ENCODE measurements at regions not wholly inside any gene's neighbourhood (a gene's known extent, or its start where the extent isn't known, plus 50 kb on each side); places are given as distances from the start of the nearest gene placed in this dataset.

GRCh38 chr11:112769170-112769569 is 192.1 kb upstream of the NCAM1 start:
- Histone ChIP-seq H3K4me1 (ENCODE audit: control insufficient read depth, insufficient read depth, low read length, poor library complexity, severe bottlenecking) (no peaks in the 10 kb centered on the region), H3K9me3 (ENCODE audit: control insufficient read depth, low read length) (no peaks in the 10 kb centered on the region), H3K36me3 (ENCODE audit: control insufficient read depth, insufficient read depth, low read length) (no peaks in the 10 kb centered on the region), H3K27me3 (replicated peaks; ENCODE audit: control insufficient read depth, insufficient read depth, low read length, poor library complexity, severe bottlenecking) (no peaks in the 10 kb centered on the region), H3K4me3 (ENCODE audit: insufficient read depth, low read depth, low read length, poor library complexity, severe bottlenecking) (no peak overlapping the region), H3K27ac (ENCODE audit: insufficient read depth, low read length, poor library complexity, severe bottlenecking) (no peak overlapping the region)
- DNase-seq = no peak

- Histone ChIP-seq H3K4me1 (ENCODE audit: control insufficient read depth, insufficient read depth, low read length, poor library complexity, severe bottlenecking) (no peaks in the 10 kb centered on the region), H3K27me3 (replicated peaks; ENCODE audit: control insufficient read depth, insufficient read depth, low read length, poor library complexity, severe bottlenecking) (no peaks in the 10 kb centered on the region), H3K36me3 (ENCODE audit: control insufficient read depth, insufficient read depth, low read length) (no peaks in the 10 kb centered on the region), H3K4me3 (ENCODE audit: insufficient read depth, low read depth, low read length, poor library complexity, severe bottlenecking) (no peak overlapping the region), H3K9me3 (ENCODE audit: control insufficient read depth, low read length) (no peaks in the 10 kb centered on the region), H3K27ac (ENCODE audit: insufficient read depth, low read length, poor library complexity, severe bottlenecking) (no peak overlapping the region)
- DNase-seq = no peak
Measured at GRCh38 chr11:112769584-112769983, 191.6 kb upstream of the NCAM1 start.

GRCh38 chr11:112770033-112770432 is 191.2 kb upstream of the NCAM1 start:
- DNase-seq = no peak
- Histone ChIP-seq H3K27ac (ENCODE audit: insufficient read depth, low read length, poor library complexity, severe bottlenecking) (no peak overlapping the region), H3K4me1 (ENCODE audit: control insufficient read depth, insufficient read depth, low read length, poor library complexity, severe bottlenecking) (no peaks in the 10 kb centered on the region), H3K36me3 (ENCODE audit: control insufficient read depth, insufficient read depth, low read length) (no peaks in the 10 kb centered on the region), H3K9me3 (ENCODE audit: control insufficient read depth, low read length) (no peaks in the 10 kb centered on the region), H3K27me3 (replicated peaks; ENCODE audit: control insufficient read depth, insufficient read depth, low read length, poor library complexity, severe bottlenecking) (no peaks in the 10 kb centered on the region), H3K4me3 (ENCODE audit: insufficient read depth, low read depth, low read length, poor library complexity, severe bottlenecking) (no peak overlapping the region)

GRCh38 chr11:112770487-112770886 is 190.7 kb upstream of the NCAM1 start:
- DNase-seq = no peak
- Histone ChIP-seq H3K36me3 (ENCODE audit: control insufficient read depth, insufficient read depth, low read length) (no peaks in the 10 kb centered on the region), H3K4me3 (ENCODE audit: insufficient read depth, low read depth, low read length, poor library complexity, severe bottlenecking) (no peak overlapping the region), H3K9me3 (ENCODE audit: control insufficient read depth, low read length) (no peaks in the 10 kb centered on the region), H3K27me3 (replicated peaks; ENCODE audit: control insufficient read depth, insufficient read depth, low read length, poor library complexity, severe bottlenecking) (no peaks in the 10 kb centered on the region), H3K27ac (ENCODE audit: insufficient read depth, low read length, poor library complexity, severe bottlenecking) (no peak overlapping the region), H3K4me1 (ENCODE audit: control insufficient read depth, insufficient read depth, low read length, poor library complexity, severe bottlenecking) (no peaks in the 10 kb centered on the region)

- DNase-seq = no peak
- Histone ChIP-seq H3K4me1 (ENCODE audit: control insufficient read depth, insufficient read depth, low read length, poor library complexity, severe bottlenecking) (no peaks in the 10 kb centered on the region), H3K27ac (ENCODE audit: insufficient read depth, low read length, poor library complexity, severe bottlenecking) (no peak overlapping the region), H3K36me3 (ENCODE audit: control insufficient read depth, insufficient read depth, low read length) (no peaks in the 10 kb centered on the region), H3K4me3 (ENCODE audit: insufficient read depth, low read depth, low read length, poor library complexity, severe bottlenecking) (no peak overlapping the region), H3K27me3 (replicated peaks; ENCODE audit: control insufficient read depth, insufficient read depth, low read length, poor library complexity, severe bottlenecking) (no peaks in the 10 kb centered on the region), H3K9me3 (ENCODE audit: control insufficient read depth, low read length) (no peaks in the 10 kb centered on the region)
Measured at GRCh38 chr11:112771851-112772250, 189.4 kb upstream of the NCAM1 start.

- no peaks in the 10 kb centered on the region for H3K27me3 ChIP-seq (replicated peaks; ENCODE audit: control insufficient read depth, insufficient read depth, low read length, poor library complexity, severe bottlenecking)
- no peak overlapping the region for H3K27ac ChIP-seq (ENCODE audit: insufficient read depth, low read length, poor library complexity, severe bottlenecking)
- no peak overlapping the region for H3K4me3 ChIP-seq (ENCODE audit: insufficient read depth, low read depth, low read length, poor library complexity, severe bottlenecking)
- H3K9me3 ChIP-seq (ENCODE audit: control insufficient read depth, low read length) = no peaks in the 10 kb centered on the region
- no peaks in the 10 kb centered on the region for H3K4me1 ChIP-seq (ENCODE audit: control insufficient read depth, insufficient read depth, low read length, poor library complexity, severe bottlenecking)
- no peak for DNase-seq
- no peaks in the 10 kb centered on the region for H3K36me3 ChIP-seq (ENCODE audit: control insufficient read depth, insufficient read depth, low read length)
Measured at GRCh38 chr11:112773264-112773663, 188.0 kb upstream of the NCAM1 start.

- H3K9me3 ChIP-seq (ENCODE audit: control insufficient read depth, low read length) = no peaks in the 10 kb centered on the region
- H3K27ac ChIP-seq (ENCODE audit: insufficient read depth, low read length, poor library complexity, severe bottlenecking) = no peak overlapping the region
- H3K4me3 ChIP-seq (ENCODE audit: insufficient read depth, low read depth, low read length, poor library complexity, severe bottlenecking) = no peak overlapping the region
- H3K36me3 ChIP-seq (ENCODE audit: control insufficient read depth, insufficient read depth, low read length) = no peaks in the 10 kb centered on the region
- H3K4me1 ChIP-seq (ENCODE audit: control insufficient read depth, insufficient read depth, low read length, poor library complexity, severe bottlenecking) = no peaks in the 10 kb centered on the region
- no peaks in the 10 kb centered on the region for H3K27me3 ChIP-seq (replicated peaks; ENCODE audit: control insufficient read depth, insufficient read depth, low read length, poor library complexity, severe bottlenecking)
- no peak for DNase-seq
Measured at GRCh38 chr11:112776834-112777233, 184.4 kb upstream of the NCAM1 start.

- Histone ChIP-seq H3K36me3 (ENCODE audit: control insufficient read depth, insufficient read depth, low read length) (no peaks in the 10 kb centered on the region), H3K4me3 (ENCODE audit: insufficient read depth, low read depth, low read length, poor library complexity, severe bottlenecking) (no peak overlapping the region), H3K4me1 (ENCODE audit: control insufficient read depth, insufficient read depth, low read length, poor library complexity, severe bottlenecking) (no peaks in the 10 kb centered on the region), H3K27me3 (replicated peaks; ENCODE audit: control insufficient read depth, insufficient read depth, low read length, poor library complexity, severe bottlenecking) (no peaks in the 10 kb centered on the region), H3K27ac (ENCODE audit: insufficient read depth, low read length, poor library complexity, severe bottlenecking) (no peak overlapping the region), H3K9me3 (ENCODE audit: control insufficient read depth, low read length) (no peaks in the 10 kb centered on the region)
- no peak for DNase-seq
Measured at GRCh38 chr11:112777283-112777751, 183.9 kb upstream of the NCAM1 start.

- Histone ChIP-seq H3K4me1 (ENCODE audit: control insufficient read depth, insufficient read depth, low read length, poor library complexity, severe bottlenecking) (no peaks in the 10 kb centered on the region), H3K27ac (ENCODE audit: insufficient read depth, low read length, poor library complexity, severe bottlenecking) (no peak overlapping the region), H3K9me3 (ENCODE audit: control insufficient read depth, low read length) (no peaks in the 10 kb centered on the region), H3K27me3 (replicated peaks; ENCODE audit: control insufficient read depth, insufficient read depth, low read length, poor library complexity, severe bottlenecking) (no peaks in the 10 kb centered on the region), H3K36me3 (ENCODE audit: control insufficient read depth, insufficient read depth, low read length) (no peaks in the 10 kb centered on the region), H3K4me3 (ENCODE audit: insufficient read depth, low read depth, low read length, poor library complexity, severe bottlenecking) (no peak overlapping the region)
- DNase-seq = no peak
Measured at GRCh38 chr11:112778091-112778876, 182.9 kb upstream of the NCAM1 start.

GRCh38 chr11:112778877-112779266 is 182.3 kb upstream of the NCAM1 start:
- Histone ChIP-seq H3K4me3 (ENCODE audit: insufficient read depth, low read depth, low read length, poor library complexity, severe bottlenecking) (no peak overlapping the region), H3K9me3 (ENCODE audit: control insufficient read depth, low read length) (no peaks in the 10 kb centered on the region), H3K36me3 (ENCODE audit: control insufficient read depth, insufficient read depth, low read length) (no peaks in the 10 kb centered on the region), H3K27me3 (replicated peaks; ENCODE audit: control insufficient read depth, insufficient read depth, low read length, poor library complexity, severe bottlenecking) (no peaks in the 10 kb centered on the region), H3K27ac (ENCODE audit: insufficient read depth, low read length, poor library complexity, severe bottlenecking) (no peak overlapping the region), H3K4me1 (ENCODE audit: control insufficient read depth, insufficient read depth, low read length, poor library complexity, severe bottlenecking) (no peaks in the 10 kb centered on the region)
- DNase-seq = no peak

Data from effector memory CD4-positive, alpha-beta T cell (primary cell).